ENCODE measurements at regions not wholly inside any gene's neighbourhood (a gene's known extent, or its start where the extent isn't known, plus 50 kb on each side); places are given as distances from the start of the nearest gene placed in this dataset.

DNA sequence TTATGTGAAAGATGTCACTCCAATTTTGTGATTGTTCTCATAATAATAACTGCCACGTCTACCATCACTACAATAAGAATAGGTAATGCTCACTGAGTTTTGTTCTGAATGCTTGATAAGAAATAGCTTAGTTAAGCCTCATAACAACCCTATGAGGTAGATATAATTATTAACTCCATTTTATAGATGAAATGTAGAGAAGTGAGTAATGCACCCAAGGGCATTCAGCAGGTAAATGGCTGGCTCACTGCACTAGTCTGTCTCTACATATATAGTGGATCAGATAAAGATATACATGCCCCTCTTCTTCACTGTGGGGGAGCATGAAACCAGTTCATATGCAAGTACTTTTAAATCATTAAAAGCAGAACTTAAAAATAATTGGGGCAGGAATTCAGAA lies 65.8 kb upstream of the SLC4A4 start:
- H3K4me3 Mint-ChIP-seq, result no peak overlapping the region
- TF ChIP-seq ZNF416 (CRISPR knock-in tag; IDR thresholded peaks at IDR 0.05) (no peak), SMAD3 (CRISPR knock-in tag; IDR thresholded peaks at IDR 0.05; ENCODE audit: borderline replicate concordance) (no peak), TEAD4 (CRISPR knock-in tag; IDR thresholded peaks at IDR 0.05) (no peak), ZNF138 (CRISPR knock-in tag; conservative IDR thresholded peaks at IDR 0.05) (no peak), ZNF219 (CRISPR knock-in tag; IDR thresholded peaks at IDR 0.05; ENCODE audit: borderline replicate concordance) (no peak), JAZF1 (CRISPR knock-in tag; IDR thresholded peaks at IDR 0.05) (no peak), FOXJ3 (CRISPR knock-in tag; IDR thresholded peaks at IDR 0.05; ENCODE audit: borderline replicate concordance) (no peak), GABPB1 (CRISPR knock-in tag; IDR thresholded peaks at IDR 0.05) (no peak), GTF2I (CRISPR knock-in tag; conservative IDR thresholded peaks at IDR 0.05) (no peak), ZBTB21 (CRISPR knock-in tag; IDR thresholded peaks at IDR 0.05; ENCODE audit: borderline replicate concordance) (no peak), ATF3 (CRISPR knock-in tag; conservative IDR thresholded peaks at IDR 0.05) (no peak), RORB (CRISPR knock-in tag; IDR thresholded peaks at IDR 0.05) (no peak)
- TF ChIP-seq, protein P1, sequence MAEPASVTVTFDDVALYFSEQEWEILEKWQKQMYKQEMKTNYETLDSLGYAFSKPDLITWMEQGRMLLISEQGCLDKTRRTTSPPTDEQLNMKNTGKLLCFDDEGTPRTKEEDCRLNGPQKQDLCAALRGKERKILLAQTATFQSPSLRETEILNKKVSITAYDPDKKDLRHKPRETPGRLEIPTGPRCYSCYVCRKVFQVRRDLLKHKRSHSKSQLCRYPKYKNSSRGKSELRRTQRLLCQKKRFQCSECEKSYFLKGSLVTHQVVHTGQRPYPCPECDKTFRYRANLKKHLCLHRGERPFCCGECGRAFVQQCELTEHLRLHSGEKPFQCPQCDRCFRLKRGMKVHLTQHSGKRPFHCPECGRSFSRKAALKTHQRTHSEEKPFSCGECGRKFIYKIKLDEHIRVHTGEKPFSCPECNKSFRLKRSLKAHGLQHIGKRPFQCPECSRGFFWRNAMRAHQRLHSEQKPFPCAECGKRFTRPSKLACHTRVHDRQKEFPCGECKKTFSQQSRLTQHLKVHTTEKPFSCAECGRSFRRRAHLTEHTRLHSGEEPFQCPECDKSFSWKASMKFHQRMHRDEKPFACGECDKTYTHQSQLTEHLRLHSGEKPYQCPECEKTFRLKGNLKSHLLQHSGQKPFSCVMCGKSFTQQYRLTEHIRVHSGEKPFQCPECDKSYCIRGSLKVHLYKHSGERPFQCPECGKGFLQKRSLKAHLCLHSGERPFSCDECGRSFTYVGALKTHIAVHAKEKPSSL (CRISPR knock-in tag; conservative IDR thresholded peaks at IDR 0.05), result no peak
- TF ChIP-seq, protein P2, sequence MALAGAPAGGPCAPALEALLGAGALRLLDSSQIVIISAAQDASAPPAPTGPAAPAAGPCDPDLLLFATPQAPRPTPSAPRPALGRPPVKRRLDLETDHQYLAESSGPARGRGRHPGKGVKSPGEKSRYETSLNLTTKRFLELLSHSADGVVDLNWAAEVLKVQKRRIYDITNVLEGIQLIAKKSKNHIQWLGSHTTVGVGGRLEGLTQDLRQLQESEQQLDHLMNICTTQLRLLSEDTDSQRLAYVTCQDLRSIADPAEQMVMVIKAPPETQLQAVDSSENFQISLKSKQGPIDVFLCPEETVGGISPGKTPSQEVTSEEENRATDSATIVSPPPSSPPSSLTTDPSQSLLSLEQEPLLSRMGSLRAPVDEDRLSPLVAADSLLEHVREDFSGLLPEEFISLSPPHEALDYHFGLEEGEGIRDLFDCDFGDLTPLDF (CRISPR knock-in tag; IDR thresholded peaks at IDR 0.05), result no peak
- no peak overlapping the region for H3K27ac Mint-ChIP-seq
- H3K9me3 Mint-ChIP-seq, result no peaks in the 10 kb centered on the region
- POLR2A ChIA-PET, result interaction anchor here (0.7 kb wide), 1 partner anchor 36 kb away, joined by 3 read pairs; no protein-coding TSS in a partner anchor
- ATAC-seq (no peak), DNase-seq (ENCODE audit: low spot score) (no peak)
- H3K4me1 Mint-ChIP-seq, result peaks cover 30% of the 10 kb centered on the region
- CTCF ChIA-PET, result no interaction called here
- no peaks in the 10 kb centered on the region for H3K36me3 Mint-ChIP-seq
- H3K27me3 Mint-ChIP-seq (ENCODE audit: low read depth), result no peaks in the 10 kb centered on the region

DNA sequence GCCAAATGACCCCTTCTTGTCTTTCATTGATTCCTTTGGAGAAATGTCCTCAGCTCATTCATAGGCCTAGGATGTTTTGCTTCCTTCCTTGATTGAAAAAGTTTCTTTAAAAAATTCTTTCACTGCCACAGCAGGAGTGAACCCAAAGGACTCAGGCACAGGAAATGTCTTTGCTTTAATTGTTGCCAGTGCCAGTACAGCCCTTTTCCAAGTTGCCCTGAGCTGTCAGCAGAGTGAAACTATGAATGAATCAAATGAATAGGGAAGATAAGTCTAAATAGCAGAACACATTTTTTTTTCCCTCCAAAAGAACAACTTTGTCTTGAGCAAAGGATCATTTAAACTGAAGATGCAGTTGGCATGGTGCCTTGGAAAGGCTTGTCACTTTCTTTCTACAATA lies 63.8 kb upstream of the SLC4A4 start:
- ATAC-seq (no peak), DNase-seq (ENCODE audit: low spot score) (no peak)
- no peaks in the 10 kb centered on the region for H3K27me3 Mint-ChIP-seq (ENCODE audit: low read depth)
- no peaks in the 10 kb centered on the region for H3K36me3 Mint-ChIP-seq
- H3K4me1 Mint-ChIP-seq, result peaks cover 19% of the 10 kb centered on the region
- peak overlapping the region; percentile 23; the same call in 1 of the 2 replicates for H3K27ac Mint-ChIP-seq
- no peak overlapping the region for H3K4me3 Mint-ChIP-seq
- CTCF ChIA-PET, result interaction anchor here (0.7 kb wide), 1 partner anchor 56 kb away, joined by 3 read pairs; no protein-coding TSS in a partner anchor
- POLR2A ChIA-PET, result no interaction called here
- no peaks in the 10 kb centered on the region for H3K9me3 Mint-ChIP-seq
- TF ChIP-seq NFATC4 (CRISPR knock-in tag; IDR thresholded peaks at IDR 0.05), result no peak
- TF ChIP-seq, protein P3, sequence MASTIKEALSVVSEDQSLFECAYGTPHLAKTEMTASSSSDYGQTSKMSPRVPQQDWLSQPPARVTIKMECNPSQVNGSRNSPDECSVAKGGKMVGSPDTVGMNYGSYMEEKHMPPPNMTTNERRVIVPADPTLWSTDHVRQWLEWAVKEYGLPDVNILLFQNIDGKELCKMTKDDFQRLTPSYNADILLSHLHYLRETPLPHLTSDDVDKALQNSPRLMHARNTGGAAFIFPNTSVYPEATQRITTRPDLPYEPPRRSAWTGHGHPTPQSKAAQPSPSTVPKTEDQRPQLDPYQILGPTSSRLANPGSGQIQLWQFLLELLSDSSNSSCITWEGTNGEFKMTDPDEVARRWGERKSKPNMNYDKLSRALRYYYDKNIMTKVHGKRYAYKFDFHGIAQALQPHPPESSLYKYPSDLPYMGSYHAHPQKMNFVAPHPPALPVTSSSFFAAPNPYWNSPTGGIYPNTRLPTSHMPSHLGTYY (CRISPR knock-in tag; IDR thresholded peaks at IDR 0.05), result no peak
- TF ChIP-seq TP53 (CRISPR knock-in tag; IDR thresholded peaks at IDR 0.05), result no peak
- no peak for TF ChIP-seq CREB1 (CRISPR knock-in tag; IDR thresholded peaks at IDR 0.05)
- TF ChIP-seq ZNF138 (CRISPR knock-in tag; conservative IDR thresholded peaks at IDR 0.05), result no peak
- no peak for TF ChIP-seq MAX (CRISPR knock-in tag; IDR thresholded peaks at IDR 0.05)
- no peak for TF ChIP-seq JAZF1 (CRISPR knock-in tag; IDR thresholded peaks at IDR 0.05)
- TF ChIP-seq, protein P4, sequence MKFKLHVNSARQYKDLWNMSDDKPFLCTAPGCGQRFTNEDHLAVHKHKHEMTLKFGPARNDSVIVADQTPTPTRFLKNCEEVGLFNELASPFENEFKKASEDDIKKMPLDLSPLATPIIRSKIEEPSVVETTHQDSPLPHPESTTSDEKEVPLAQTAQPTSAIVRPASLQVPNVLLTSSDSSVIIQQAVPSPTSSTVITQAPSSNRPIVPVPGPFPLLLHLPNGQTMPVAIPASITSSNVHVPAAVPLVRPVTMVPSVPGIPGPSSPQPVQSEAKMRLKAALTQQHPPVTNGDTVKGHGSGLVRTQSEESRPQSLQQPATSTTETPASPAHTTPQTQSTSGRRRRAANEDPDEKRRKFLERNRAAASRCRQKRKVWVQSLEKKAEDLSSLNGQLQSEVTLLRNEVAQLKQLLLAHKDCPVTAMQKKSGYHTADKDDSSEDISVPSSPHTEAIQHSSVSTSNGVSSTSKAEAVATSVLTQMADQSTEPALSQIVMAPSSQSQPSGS (CRISPR knock-in tag; IDR thresholded peaks at IDR 0.05; ENCODE audit: borderline replicate concordance, low read depth), result no peak
- TF ChIP-seq NFYB (CRISPR knock-in tag; conservative IDR thresholded peaks at IDR 0.05; ENCODE audit: low read depth), result no peak
- no peak for TF ChIP-seq NR1H2 (CRISPR knock-in tag; IDR thresholded peaks at IDR 0.05)
- TF ChIP-seq SMAD4 (CRISPR knock-in tag; IDR thresholded peaks at IDR 0.05), result no peak
- TF ChIP-seq ZNF416 (CRISPR knock-in tag; IDR thresholded peaks at IDR 0.05), result no peak
- TF ChIP-seq CBFB (CRISPR knock-in tag; IDR thresholded peaks at IDR 0.05; ENCODE audit: low read depth), result no peak
- no peak for TF ChIP-seq FOXP4 (CRISPR knock-in tag; IDR thresholded peaks at IDR 0.05)
- TF ChIP-seq ZMAT4 (CRISPR knock-in tag; IDR thresholded peaks at IDR 0.05), result no peak
- no peak for TF ChIP-seq ATF3 (CRISPR knock-in tag; conservative IDR thresholded peaks at IDR 0.05)
